PFSK-1 (cell line): ENCODE measurements at regions not wholly inside any gene's neighbourhood (a gene's known extent, or its start where the extent isn't known, plus 50 kb on each side); places are given as distances from the start of the nearest gene placed in this dataset.

Experiments
- FOXP2 ChIP-seq: optimal IDR thresholded peaks from 2 replicates; pipeline ENCODE3; 2011; ENCODE audit warnings: borderline replicate concordance, control low read depth, inconsistent platforms; ENCODE audit not compliant: insufficient read depth; ENCODE audit errors: extremely low read length, extremely low read depth
- POLR2AphosphoS5 ChIP-seq: IDR thresholded peaks from 2 replicates; pipeline ENCODE4 v1.6.1; 2012; ENCODE audit warnings: low read depth, mild to moderate bottlenecking, control low read depth, low read length, moderate library complexity
- TAF1 ChIP-seq: IDR thresholded peaks from 2 replicates; pipeline ENCODE4 v1.6.1; 2012; ENCODE audit warnings: low read length, control low read depth, borderline replicate concordance; ENCODE audit not compliant: insufficient read depth

DNA sequence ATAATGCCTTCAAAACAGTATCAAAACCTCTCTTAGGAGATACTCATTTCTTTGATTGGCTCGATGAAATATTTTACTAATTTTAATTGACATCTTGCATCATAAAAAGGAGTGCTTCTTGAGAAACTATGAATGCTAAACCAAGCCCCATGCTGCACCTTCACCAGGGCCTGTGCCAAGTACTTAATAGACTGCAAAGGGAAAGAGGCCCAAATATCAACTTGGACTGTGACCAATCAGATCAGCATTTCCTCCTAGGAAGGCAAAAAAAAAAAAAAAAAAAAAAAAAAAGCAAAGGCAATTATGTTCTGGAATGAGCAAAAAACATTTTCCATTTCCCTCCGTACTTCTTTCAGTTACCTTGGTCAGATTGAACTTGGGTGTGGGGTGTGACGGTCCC, 253.0 kb upstream of the SOX4 start:
- TF ChIP-seq POLR2AphosphoS5 = no peak
- TF ChIP-seq TAF1 = no peak
- no peak for TF ChIP-seq FOXP2
